SK-N-SH (cell line): ENCODE measurements at regions not wholly inside any gene's neighbourhood (a gene's known extent, or its start where the extent isn't known, plus 50 kb on each side); places are given as distances from the start of the nearest gene placed in this dataset.
A peak's percentile ranks its signal among the peaks of the same experiment; 100 is the strongest.

ENCODE experiments used
- CTCF ChIA-PET: fragments of 300-600, 350-600 bp; formaldehyde crosslinking; extraction: SDS; loops from one replicate; lab custom pipeline; 2021; lab: Yijun Ruan, JAX
- POLR2A ChIA-PET: fragments of 350-600 bp; sonication (Branson Sonifier 250); formaldehyde crosslinking; extraction: SDS; loops from one replicate; lab custom pipeline; 2020; ENCODE audit warnings: antibody characterized with exemption, inconsistent platforms; lab: Yijun Ruan, JAX
- DNase-seq: peaks from one replicate; pipeline ENCODE4 v3.0.0; 2012
- H2AFZ ChIP-seq: fragments of 200-600 bp; sonication (generic); 2 replicates; pipeline ENCODE4 v1.8.1; 2016; ENCODE audit warnings: antibody characterized with exemption, mild to moderate bottlenecking, low read depth
- H3F3A ChIP-seq: fragments of 200-600 bp; sonication (generic); replicated peaks from 2 replicates; pipeline ENCODE3; 2016; ENCODE audit warnings: antibody characterized with exemption, mild to moderate bottlenecking; ENCODE audit not compliant: insufficient read depth
- H3K27ac ChIP-seq, 2 experiments: fragments of 200-500 bp in 1 of 2; fragments of 200-600 bp in 1 of 2; sonication (Bioruptor generic) in 1 of 2; sonication (generic), shearing (Covaris generic) in 1 of 2; 2 replicates each; pipeline versions ENCODE4 v1.5.1 to v1.6.1; 2014 to 2016; ENCODE audit warnings: low read depth in 2 of 2, inconsistent platforms in 1 of 2, low read length in 1 of 2, mild to moderate bottlenecking in 1 of 2, mixed read lengths in 1 of 2
- H3K27me3 ChIP-seq: fragments of 200-600 bp; sonication (generic), shearing (Covaris generic); 2 replicates; pipeline ENCODE4 v1.6.1; 2016; ENCODE audit warnings: mixed run types; ENCODE audit not compliant: insufficient read depth
- H3K36me3 ChIP-seq, 2 experiments: fragments of 200-500 bp in 1 of 2; fragments of 200-600 bp in 1 of 2; sonication (Bioruptor generic) in 1 of 2; sonication (generic) in 1 of 2; replicated peaks in 1 of 2; 2 replicates each; pipeline versions ENCODE3 to v1.5.1; 2014 to 2016; ENCODE audit warnings: low read length in 1 of 2, mild to moderate bottlenecking in 1 of 2; ENCODE audit not compliant: insufficient read depth in 2 of 2, control insufficient read depth in 1 of 2
- H3K4me1 ChIP-seq, 2 experiments: fragments of 200-500 bp in 1 of 2; fragments of 200-600 bp in 1 of 2; sonication (Bioruptor generic) in 1 of 2; sonication (generic), shearing (Covaris generic) in 1 of 2; 2 replicates each; pipeline versions ENCODE4 v1.5.1 to v1.6.1; 2014 to 2016; ENCODE audit warnings: low read depth in 1 of 2, low read length in 1 of 2, mixed run types in 1 of 2; ENCODE audit not compliant: insufficient read depth in 2 of 2, control insufficient read depth in 1 of 2
- H3K4me2 ChIP-seq: fragments of 200-600 bp; sonication (generic), shearing (Covaris generic); 2 replicates; pipeline ENCODE4 v1.6.1; 2017; ENCODE audit warnings: mixed run types
- H3K4me3 ChIP-seq, 2 experiments: fragments of 200-500 bp in 1 of 2; fragments of 200-600 bp in 1 of 2; sonication (Bioruptor generic) in 1 of 2; sonication (generic), shearing (Covaris generic) in 1 of 2; 2 replicates each; pipeline versions ENCODE4 v1.5.1 to v1.8.1; 2014 to 2016; ENCODE audit warnings: low read depth in 2 of 2, inconsistent platforms in 1 of 2, low read length in 1 of 2, mild to moderate bottlenecking in 1 of 2, mixed read lengths in 1 of 2, moderate library complexity in 1 of 2
- H3K79me2 ChIP-seq: fragments of 200-600 bp; sonication (generic); 2 replicates; pipeline ENCODE4 v1.8.1; 2017; ENCODE audit warnings: mild to moderate bottlenecking; ENCODE audit not compliant: insufficient read depth
- H3K9ac ChIP-seq: fragments of 200-600 bp; sonication (generic); 2 replicates; pipeline ENCODE4 v1.6.1; 2017; ENCODE audit warnings: mixed run types
- H3K9me2 ChIP-seq: fragments of 200-600 bp; sonication (generic); 2 replicates; pipeline ENCODE4 v1.6.1; 2017; ENCODE audit warnings: mixed run types
- H3K9me3 ChIP-seq: fragments of 200-600 bp; sonication (generic); 2 replicates; pipeline ENCODE4 v1.6.1; 2017; ENCODE audit warnings: mixed run types, mild to moderate bottlenecking, moderate library complexity
- H4K20me1 ChIP-seq: fragments of 200-600 bp; sonication (generic); 2 replicates; pipeline ENCODE4 v1.6.1; 2017; ENCODE audit warnings: mild to moderate bottlenecking, mixed run types; ENCODE audit not compliant: insufficient read depth
- EZH2phosphoT487 ChIP-seq: fragments of 200-600 bp; sonication (generic); IDR thresholded peaks from 2 replicates; pipeline ENCODE4 v1.6.1; 2017; ENCODE audit warnings: low read depth, mixed run types, mild to moderate bottlenecking, antibody characterized with exemption, moderate library complexity, borderline replicate concordance
- FOXM1 ChIP-seq: IDR thresholded peaks from 2 replicates; pipeline ENCODE4 v1.4.0; 2012; ENCODE audit warnings: low read depth, mild to moderate bottlenecking
- GABPA ChIP-seq: IDR thresholded peaks from 2 replicates; pipeline ENCODE4 v1.4.0; 2012; ENCODE audit warnings: low read depth, mild to moderate bottlenecking
- POLR2AphosphoS5 ChIP-seq: IDR thresholded peaks from 2 replicates; pipeline ENCODE4 v1.6.1; 2012; ENCODE audit warnings: low read depth, low read length
- RXRA ChIP-seq: IDR thresholded peaks from 2 replicates; pipeline ENCODE4 v1.4.0; 2012; ENCODE audit warnings: low read depth, mild to moderate bottlenecking, borderline replicate concordance
- SIN3A ChIP-seq: IDR thresholded peaks from 2 replicates; pipeline ENCODE4 v1.6.1; 2012; ENCODE audit warnings: low read depth, mild to moderate bottlenecking, low read length, moderate library complexity, borderline replicate concordance
- SMC3 ChIP-seq: IDR thresholded peaks from 2 replicates; pipeline ENCODE4 v1.6.1; 2012; ENCODE audit warnings: low read depth, low read length, improper control_type of control experiment
- TAF1 ChIP-seq: IDR thresholded peaks from 2 replicates; pipeline ENCODE4 v1.6.1; 2012; ENCODE audit warnings: low read depth, mild to moderate bottlenecking, low read length, moderate library complexity, borderline replicate concordance
- USF2 ChIP-seq: fragments of 150-350 bp; IDR thresholded peaks from 2 replicates; pipeline ENCODE4 v1.6.1; 2017; ENCODE audit warnings: antibody characterized with exemption, low read length, low read depth, borderline replicate concordance
- WGBS: methylation state at CpG from one replicate; pipeline ENCODE4 v1.1.6; 2017; ENCODE audit warnings: low lambda C conversion rate; 5-methylcytosine and 5-hydroxymethylcytosine counted together
- TF ChIP-seq, protein P1 (sequence below): fragments of 200-600 bp; sonication (generic); IDR thresholded peaks from 2 replicates; pipeline ENCODE4 v1.6.1; 2017; ENCODE audit warnings: antibody characterized with exemption, mild to moderate bottlenecking, moderate library complexity
- TF ChIP-seq, protein P2 (sequence below): IDR thresholded peaks from 2 replicates; pipeline ENCODE4 v1.4.0; 2012; ENCODE audit warnings: low read depth, borderline replicate concordance

- 26% methylated on average over 2 of the region's 2 CpGs for WGBS
- no peak overlapping the region for H3K4me3 ChIP-seq
- TF ChIP-seq SIN3A (no peak), USF2 (no peak), EZH2phosphoT487 (no peak), FOXM1 (no peak), SMC3 (no peak), TAF1 (no peak), RXRA (no peak), POLR2AphosphoS5 (no peak), GABPA (no peak)
- TF ChIP-seq, protein P1, sequence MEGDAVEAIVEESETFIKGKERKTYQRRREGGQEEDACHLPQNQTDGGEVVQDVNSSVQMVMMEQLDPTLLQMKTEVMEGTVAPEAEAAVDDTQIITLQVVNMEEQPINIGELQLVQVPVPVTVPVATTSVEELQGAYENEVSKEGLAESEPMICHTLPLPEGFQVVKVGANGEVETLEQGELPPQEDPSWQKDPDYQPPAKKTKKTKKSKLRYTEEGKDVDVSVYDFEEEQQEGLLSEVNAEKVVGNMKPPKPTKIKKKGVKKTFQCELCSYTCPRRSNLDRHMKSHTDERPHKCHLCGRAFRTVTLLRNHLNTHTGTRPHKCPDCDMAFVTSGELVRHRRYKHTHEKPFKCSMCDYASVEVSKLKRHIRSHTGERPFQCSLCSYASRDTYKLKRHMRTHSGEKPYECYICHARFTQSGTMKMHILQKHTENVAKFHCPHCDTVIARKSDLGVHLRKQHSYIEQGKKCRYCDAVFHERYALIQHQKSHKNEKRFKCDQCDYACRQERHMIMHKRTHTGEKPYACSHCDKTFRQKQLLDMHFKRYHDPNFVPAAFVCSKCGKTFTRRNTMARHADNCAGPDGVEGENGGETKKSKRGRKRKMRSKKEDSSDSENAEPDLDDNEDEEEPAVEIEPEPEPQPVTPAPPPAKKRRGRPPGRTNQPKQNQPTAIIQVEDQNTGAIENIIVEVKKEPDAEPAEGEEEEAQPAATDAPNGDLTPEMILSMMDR, result no peak
- TF ChIP-seq, protein P2, sequence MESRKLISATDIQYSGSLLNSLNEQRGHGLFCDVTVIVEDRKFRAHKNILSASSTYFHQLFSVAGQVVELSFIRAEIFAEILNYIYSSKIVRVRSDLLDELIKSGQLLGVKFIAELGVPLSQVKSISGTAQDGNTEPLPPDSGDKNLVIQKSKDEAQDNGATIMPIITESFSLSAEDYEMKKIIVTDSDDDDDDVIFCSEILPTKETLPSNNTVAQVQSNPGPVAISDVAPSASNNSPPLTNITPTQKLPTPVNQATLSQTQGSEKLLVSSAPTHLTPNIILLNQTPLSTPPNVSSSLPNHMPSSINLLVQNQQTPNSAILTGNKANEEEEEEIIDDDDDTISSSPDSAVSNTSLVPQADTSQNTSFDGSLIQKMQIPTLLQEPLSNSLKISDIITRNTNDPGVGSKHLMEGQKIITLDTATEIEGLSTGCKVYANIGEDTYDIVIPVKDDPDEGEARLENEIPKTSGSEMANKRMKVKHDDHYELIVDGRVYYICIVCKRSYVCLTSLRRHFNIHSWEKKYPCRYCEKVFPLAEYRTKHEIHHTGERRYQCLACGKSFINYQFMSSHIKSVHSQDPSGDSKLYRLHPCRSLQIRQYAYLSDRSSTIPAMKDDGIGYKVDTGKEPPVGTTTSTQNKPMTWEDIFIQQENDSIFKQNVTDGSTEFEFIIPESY, result no peak
- H3K27ac ChIP-seq, result peak overlapping the region in 1 of 2 experiments; percentile 75; a peak in 2 of 4 replicates
- no peaks in the 10 kb centered on the region for H3K36me3 ChIP-seq
- no peaks in the 10 kb centered on the region for H3K27me3 ChIP-seq
- peak overlapping the region; percentile 48; the same call in 1 of the 2 replicates for H2AFZ ChIP-seq
- no peaks in the 10 kb centered on the region for H3K9me2 ChIP-seq
- H3K79me2 ChIP-seq, result no peaks in the 10 kb centered on the region
- no peak for DNase-seq
- H3K4me1 ChIP-seq, result peaks cover 0 to 4% of the 10 kb centered on the region in 2 experiments; a peak in 1 of 4 replicates
- ChIA-PET POLR2A (no interaction called here), CTCF (no interaction called here)
- H4K20me1 ChIP-seq, result no peaks in the 10 kb centered on the region
- no peaks in the 10 kb centered on the region for H3K9me3 ChIP-seq
- peaks cover 40% of the 10 kb centered on the region for H3F3A ChIP-seq
- no peak overlapping the region for H3K9ac ChIP-seq
- H3K4me2 ChIP-seq, result no peak overlapping the region
These were observed 182.1 kb downstream of the POSTN start for GRCh38 chr13:37416291-37417059.
